ENCODE measurements at regions not wholly inside any gene's neighbourhood (a gene's known extent, or its start where the extent isn't known, plus 50 kb on each side); places are given as distances from the start of the nearest gene placed in this dataset.
"Not testable (repeated sequence)": the region's sequence is repeated elsewhere in the genome, so short reads cannot be mapped to it uniquely, and the experiment has no call there.

DNA sequence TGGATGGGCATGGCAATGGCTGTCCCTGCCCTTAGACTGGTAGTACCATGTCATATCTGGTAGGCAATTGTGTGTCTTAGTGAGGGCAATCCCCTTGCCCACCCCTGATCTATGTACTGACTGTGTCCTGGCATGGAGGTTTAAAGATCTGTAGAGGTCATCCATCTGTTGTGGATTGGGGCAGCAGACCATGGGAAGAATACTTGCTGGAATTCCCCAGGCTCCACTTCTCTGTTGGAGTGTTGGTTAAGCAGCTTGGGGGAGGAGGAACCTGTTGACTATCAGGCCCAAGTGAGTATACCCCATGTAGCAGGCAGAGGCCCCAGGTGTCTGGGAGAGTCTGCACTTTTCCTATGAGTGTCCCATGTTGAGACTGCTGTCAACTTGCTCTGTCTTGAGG lies 246.7 kb upstream of the DIPK2B start:
- no peak for DNase-seq

- DNase-seq = no peak
These were observed 245.2 kb upstream of the DIPK2B start for GRCh38 chrX:45445745-45446412.

DNA sequence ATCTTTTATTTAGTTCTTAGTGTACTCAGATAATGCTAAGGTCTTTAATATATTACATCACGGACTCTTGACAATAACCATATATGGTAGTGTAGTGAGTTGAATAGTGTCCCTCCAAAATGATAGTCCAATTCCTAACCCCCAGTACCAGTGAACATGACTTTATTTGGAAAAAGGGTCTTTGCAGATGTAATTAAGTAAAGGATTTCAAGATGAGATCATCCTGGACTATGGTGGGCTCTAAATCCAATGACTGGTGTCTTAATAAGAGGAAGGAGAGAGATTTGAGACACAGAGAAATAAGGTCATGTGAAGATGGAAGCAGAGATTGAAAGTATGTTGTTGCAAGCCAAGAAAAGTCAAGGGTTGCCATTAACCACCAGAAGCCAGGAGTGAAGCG lies 236.5 kb upstream of the DIPK2B start:
- DNase-seq = no peak

- DNase-seq = no peak
These were observed 234.8 kb upstream of the DIPK2B start for GRCh38 chrX:45435481-45435880.

- no peak for DNase-seq
These were observed 233.6 kb upstream of the DIPK2B start for GRCh38 chrX:45434231-45434630.

GRCh38 chrX:45428831-45429230 lies 228.2 kb upstream of the DIPK2B start:
- DNase-seq = no peak

DNA sequence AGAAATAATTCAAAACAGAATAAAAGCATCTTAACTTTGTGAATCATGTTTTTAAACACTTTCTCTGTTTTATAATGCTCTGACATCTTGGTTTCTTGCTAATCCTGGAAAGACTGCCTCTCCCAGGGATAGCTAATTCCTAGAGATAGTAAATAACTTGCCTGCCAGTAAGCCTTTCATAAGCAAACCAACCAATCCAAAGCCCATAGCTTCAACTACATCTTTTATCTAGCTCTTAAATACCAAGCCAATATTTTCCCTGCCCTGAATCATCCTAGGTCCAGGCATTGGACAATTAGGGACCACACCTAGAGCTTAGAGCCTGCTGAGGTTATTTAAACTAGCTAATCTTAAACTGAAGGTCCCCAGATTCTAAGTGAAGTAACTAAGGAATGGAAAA lies 223.7 kb upstream of the DIPK2B start:
- no peak for DNase-seq

DNA sequence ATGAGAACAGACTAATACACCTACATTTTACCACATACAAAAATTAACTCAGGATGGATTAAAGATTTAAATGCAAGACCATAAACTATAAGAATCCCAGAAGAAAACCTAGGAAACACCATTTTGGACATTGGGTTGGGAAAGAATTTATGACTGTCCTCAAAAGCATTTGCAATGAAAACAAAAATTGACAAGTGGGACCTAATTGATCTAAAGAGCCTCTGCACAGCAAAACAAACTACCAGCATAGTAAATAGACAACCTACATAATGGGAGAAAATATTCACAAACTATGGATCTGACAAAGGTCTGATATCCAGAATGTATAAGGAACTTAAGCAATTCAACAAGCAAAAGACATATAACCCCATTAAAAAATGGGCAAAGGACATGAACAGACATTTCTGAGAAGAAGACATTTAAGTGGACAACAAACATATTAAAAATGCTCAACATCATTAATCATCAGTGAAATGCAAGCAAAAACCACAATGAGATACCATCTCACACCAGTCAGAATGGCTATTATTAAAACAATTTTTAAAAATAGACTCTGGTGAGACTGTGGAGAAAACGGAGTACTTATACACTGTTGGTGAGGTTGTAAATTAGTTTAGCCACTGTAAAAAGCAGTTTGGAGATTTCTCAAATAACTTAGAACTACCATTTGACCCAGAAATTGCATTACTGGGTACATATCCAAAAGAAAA lies 221.7 kb upstream of the DIPK2B start:
- DNase-seq = no peak

DNA sequence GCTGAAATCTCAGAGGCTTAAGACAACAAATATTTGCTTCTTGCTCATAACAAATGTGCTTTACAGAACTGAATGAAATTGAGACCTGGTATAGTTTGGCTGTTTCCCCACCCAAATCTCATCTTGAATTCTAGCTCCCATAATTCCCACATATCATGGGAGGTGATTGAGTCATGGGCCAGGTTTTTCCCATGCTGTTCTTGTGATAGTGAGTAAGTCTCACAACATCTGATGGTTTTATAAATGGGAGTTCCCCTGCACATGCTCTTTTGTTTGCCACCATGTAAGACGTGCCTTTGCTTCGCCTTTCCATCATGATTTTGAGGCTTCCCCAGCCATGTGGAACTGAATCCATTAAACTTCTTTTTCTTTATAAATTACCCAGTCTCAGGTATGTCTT lies 221.1 kb upstream of the DIPK2B start:
- DNase-seq = no peak

- no peak for DNase-seq
These were observed 203.5 kb upstream of the DIPK2B start for GRCh38 chrX:45404206-45404605.

DNA sequence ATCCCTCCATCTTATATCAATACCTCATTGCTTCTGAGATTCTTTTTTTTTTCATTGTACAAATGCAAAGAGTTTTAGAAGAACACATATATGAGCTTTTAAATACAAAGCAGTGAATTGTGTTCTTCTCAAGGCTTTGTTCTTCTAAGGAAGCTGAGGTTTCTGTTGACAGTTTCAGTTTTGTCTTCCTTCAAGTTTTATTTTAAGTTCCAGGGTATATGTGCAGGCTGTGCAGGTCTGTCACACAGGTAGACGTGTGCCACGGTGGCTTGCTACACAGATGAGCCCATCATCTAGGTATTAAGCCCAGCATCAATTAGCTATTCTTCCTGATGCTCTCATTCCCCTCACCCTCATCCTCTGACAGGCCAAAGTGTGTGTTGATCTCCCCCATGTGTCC lies 201.2 kb upstream of the DIPK2B start:
- DNase-seq = no peak

GRCh38 chrX:45400951-45401725 lies 200.5 kb upstream of the DIPK2B start:
- DNase-seq = not testable (repeated sequence)

- DNase-seq = no peak
These were observed 199.5 kb upstream of the DIPK2B start for GRCh38 chrX:45400027-45400779.

- DNase-seq = no peak
These were observed 185.1 kb upstream of the DIPK2B start for GRCh38 chrX:45385757-45386156.

DNA sequence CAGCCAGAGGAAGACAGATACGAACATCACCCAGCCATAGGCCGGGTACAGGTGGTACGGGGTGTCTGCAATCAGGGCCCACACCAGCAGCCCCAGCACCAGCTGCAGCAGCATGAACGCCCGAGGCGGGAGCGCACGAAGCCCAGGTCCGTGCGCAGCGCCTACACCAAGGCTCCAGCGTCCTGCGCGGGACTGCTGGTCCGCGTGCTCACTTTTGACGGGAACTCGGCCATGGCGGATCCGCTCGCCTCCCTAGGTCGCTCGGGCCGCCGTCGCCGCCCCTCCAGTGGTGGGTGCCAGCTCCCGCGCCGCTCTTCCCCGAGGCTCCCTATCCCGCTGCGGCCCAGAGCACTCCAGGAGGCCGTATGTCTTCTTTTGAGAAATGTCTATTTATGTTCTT lies 181.2 kb upstream of the DIPK2B start:
- no peak for DNase-seq

DNA sequence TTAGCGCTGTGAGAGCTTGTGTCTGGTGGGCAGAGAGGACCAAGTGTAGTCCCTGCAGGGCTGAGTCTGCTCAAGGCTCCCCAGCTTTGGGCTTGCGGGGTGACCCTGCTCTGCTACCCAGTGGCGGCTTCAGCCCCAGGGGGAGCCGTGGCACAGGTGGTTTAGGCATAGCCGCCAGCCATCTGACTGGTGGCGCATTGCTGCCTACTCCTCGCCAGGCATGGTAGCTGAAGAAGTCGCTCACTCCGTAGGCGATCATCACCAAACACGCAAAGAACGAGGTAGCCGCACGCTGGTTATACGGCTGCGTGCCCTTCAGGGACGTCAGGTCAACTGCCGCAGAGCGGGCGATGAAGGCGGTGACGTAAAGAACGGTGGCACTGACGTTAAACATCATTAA lies 180.7 kb upstream of the DIPK2B start:
- no peak for DNase-seq

DNA sequence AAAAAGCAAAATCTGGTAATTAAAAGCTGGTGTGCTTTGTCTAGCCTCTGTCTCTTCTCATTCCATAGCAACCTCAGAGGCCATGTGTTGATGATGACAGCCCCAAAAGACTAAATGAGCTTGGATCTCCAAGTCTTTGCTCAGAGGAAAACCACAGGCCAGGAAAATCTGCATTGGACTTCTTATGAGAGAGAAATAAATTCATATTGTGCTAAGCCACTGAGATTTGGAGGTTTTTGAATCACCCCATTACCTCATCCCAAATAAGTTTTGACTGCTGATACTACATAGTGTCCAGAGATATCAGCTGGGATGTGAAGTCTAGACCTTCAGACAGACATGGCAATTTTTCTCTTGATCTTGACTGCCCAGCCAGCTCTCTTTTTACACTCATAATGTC lies 178.6 kb upstream of the DIPK2B start:
- no peak for DNase-seq

DNA sequence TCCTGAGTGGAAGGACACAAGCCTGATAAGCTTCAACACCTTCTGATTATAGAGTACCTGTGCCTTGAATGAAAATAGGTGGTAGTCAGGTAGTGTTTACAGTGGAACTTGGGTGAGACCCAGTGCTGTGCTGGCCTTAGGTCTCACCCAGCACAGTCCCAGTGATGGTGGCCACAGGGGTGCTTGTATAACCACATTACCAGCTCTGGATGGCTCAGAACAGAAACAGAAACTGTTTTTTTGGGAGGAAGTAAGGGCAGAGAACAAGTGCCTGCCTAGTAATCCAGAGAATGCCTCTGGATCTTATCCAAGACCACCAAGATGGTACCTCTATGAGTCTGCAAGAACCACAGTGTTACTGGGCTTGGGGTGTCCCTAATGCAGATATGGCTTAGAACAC lies 171.5 kb upstream of the DIPK2B start:
- DNase-seq = no peak

DNA sequence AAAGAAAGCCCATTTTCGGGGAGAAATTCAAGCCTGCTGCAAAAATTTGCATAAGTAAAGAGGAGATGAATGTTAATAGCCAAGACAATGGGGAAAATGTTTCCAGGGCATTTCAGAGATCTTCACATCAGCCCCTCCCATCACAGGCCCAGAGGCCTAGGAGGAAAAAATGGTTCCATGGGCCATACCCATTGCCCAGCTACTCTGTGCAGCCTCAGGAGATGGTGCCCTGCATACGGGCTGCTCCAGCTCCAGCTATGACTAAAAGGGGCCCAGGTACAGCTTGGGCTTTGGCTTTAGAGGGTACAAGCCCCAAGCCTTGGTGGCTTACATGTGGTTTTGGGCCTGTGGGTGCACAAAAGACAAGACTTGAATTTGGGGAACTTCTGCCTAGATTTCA lies 168.0 kb upstream of the DIPK2B start:
- DNase-seq = no peak

GRCh38 chrX:45363596-45363995 lies 162.9 kb upstream of the DIPK2B start:
- DNase-seq = no peak

DNA sequence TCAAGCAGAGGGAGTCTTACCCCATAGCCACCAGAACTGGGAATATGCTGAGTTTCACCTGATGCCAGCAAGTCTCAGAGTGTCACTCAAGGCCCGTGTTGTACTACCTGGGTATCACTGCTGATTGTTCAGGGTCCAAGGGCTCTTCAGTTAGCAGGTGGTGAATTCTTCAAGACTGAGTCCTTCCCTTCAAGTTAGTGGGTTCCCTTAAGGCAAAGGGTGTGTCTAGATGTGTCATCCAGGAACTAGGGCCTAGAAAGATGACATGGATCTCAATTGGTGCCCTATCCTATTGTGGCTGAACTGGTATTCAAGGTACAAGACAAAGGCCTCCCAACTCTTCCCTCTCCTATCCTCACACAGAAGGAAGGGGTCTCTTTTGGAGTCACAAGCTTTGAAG lies 159.9 kb upstream of the DIPK2B start:
- no peak for DNase-seq

GRCh38 chrX:45358392-45358791 lies 157.7 kb upstream of the DIPK2B start:
- DNase-seq = no peak

DNA sequence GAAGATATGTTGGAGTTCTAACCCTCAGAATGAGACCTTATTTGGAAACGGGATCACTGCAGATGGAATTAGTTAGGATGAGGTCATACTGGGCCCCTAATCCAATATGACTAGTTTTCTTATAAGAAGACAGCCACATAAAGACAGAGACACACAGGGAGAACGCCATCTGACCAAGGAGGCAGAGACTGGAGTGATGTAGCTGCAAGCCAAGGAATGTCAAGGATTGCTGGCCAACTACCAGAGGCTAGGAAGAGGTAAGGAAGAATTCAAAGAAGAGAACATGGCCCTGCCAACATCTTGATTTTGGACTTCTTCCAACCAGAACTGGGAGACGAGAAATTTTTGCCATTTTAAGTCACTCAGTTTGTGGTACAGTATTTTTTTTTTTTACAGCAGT lies 152.8 kb upstream of the DIPK2B start:
- DNase-seq = no peak
